ENCODE measurements at regions not wholly inside any gene's neighbourhood (a gene's known extent, or its start where the extent isn't known, plus 50 kb on each side); places are given as distances from the start of the nearest gene placed in this dataset.

DNA sequence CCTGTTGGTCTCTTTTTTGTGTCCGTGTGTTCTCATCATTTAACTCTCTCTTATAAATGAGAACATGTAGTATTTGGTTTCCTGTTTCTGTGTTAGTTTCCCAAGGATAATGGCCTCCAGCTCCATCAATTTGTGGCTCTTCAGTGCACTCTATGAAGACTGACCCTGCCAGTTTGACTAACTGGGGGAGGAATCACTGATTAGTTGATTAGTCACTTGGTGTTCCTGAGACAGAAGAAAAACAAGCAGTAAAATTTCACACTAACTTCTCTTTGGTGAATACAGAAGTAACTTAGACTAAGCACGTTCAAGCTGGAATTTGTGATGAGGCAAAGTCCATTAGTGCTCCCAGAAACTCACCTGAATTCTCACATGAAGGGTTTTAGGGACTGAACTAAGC is 495.8 kb upstream of the RORB start:
- Histone ChIP-seq H3K4me1 (ENCODE audit: insufficient read depth) (peaks cover 22% of the 10 kb centered on the region), H4K20me1 (replicated peaks; ENCODE audit: insufficient read depth) (no peaks in the 10 kb centered on the region), H3K79me2 (replicated peaks; ENCODE audit: insufficient read depth) (no peaks in the 10 kb centered on the region), H3F3A (replicated peaks; ENCODE audit: low read depth) (no peaks in the 10 kb centered on the region), H3K4me2 (no peak overlapping the region), H3K27me3 (ENCODE audit: insufficient read depth) (no peaks in the 10 kb centered on the region), H3K4me3 (no peak overlapping the region), H3K36me3 (ENCODE audit: insufficient read depth) (no peaks in the 10 kb centered on the region), H3K9me2 (ENCODE audit: insufficient read depth) (no peaks in the 10 kb centered on the region), H3K27ac (ENCODE audit: low read depth) (no peak overlapping the region), H2AFZ (no peak overlapping the region)
- DNase-seq (ENCODE audit: low spot score) (no peak), ATAC-seq (no peak)
- peaks cover 3% of the 10 kb centered on the region; the same call in 2 of the 3 replicates for H3K9me3 Mint-ChIP-seq
- H3K4me1 Mint-ChIP-seq = peaks cover 27% of the 10 kb centered on the region
- H3K27me3 Mint-ChIP-seq (ENCODE audit: insufficient read depth, low read depth, poor library complexity) = peaks cover 5% of the 10 kb centered on the region
- no peak overlapping the region for H3K27ac Mint-ChIP-seq
- H3K4me3 Mint-ChIP-seq = no peak overlapping the region
- TF ChIP-seq EZH2phosphoT487 (IDR thresholded peaks at IDR 0.05; ENCODE audit: unreplicated experiment) = no peak
- TF ChIP-seq, protein P1, sequence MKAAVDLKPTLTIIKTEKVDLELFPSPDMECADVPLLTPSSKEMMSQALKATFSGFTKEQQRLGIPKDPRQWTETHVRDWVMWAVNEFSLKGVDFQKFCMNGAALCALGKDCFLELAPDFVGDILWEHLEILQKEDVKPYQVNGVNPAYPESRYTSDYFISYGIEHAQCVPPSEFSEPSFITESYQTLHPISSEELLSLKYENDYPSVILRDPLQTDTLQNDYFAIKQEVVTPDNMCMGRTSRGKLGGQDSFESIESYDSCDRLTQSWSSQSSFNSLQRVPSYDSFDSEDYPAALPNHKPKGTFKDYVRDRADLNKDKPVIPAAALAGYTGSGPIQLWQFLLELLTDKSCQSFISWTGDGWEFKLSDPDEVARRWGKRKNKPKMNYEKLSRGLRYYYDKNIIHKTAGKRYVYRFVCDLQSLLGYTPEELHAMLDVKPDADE (IDR thresholded peaks at IDR 0.05) = no peak
- no peak for TF ChIP-seq ZNF331 (CRISPR knock-in tag; IDR thresholded peaks at IDR 0.05; ENCODE audit: low read depth)
- no peak for TF ChIP-seq STAT1 (IDR thresholded peaks at IDR 0.05; ENCODE audit: unreplicated experiment)
- TF ChIP-seq JUNB (IDR thresholded peaks at IDR 0.05; ENCODE audit: unreplicated experiment) = no peak
- peaks cover 26% of the 10 kb centered on the region for H3K36me3 Mint-ChIP-seq (ENCODE audit: low read depth)

DNA sequence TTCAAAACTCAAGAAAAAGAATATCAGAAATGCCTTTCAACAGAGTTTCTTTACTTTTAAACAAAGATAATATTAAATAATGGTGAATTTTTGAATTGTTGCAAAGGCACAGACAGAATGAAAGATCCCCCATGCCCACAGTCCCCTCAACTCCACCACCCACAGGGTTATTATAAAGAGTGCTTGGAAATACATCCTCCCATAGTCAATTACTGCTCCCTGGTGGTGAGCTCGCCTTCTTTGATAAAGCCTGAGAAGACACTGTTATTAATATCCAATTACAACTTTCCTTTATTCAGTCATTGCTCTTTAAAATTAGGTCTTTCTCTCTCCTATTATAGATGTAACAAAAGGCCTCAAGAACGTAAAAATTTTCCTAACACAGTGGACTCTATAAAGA is 490.2 kb upstream of the RORB start:
- H3K4me3 ChIP-seq = no peak overlapping the region
- Mint-ChIP-seq H3K4me1 (no peaks in the 10 kb centered on the region; the same call in 2 of the 3 replicates), H3K36me3 (ENCODE audit: low read depth) (peaks cover 26% of the 10 kb centered on the region), H3K27ac (no peak overlapping the region), H3K4me3 (no peak overlapping the region), H3K27me3 (ENCODE audit: insufficient read depth, low read depth, poor library complexity) (peaks cover 2% of the 10 kb centered on the region), H3K9me3 (peaks cover 3% of the 10 kb centered on the region; the same call in 2 of the 3 replicates)
- no peaks in the 10 kb centered on the region for H3K9me2 ChIP-seq (ENCODE audit: insufficient read depth)
- no peak overlapping the region for H3K27ac ChIP-seq (ENCODE audit: low read depth)
- TF ChIP-seq CREB1 (CRISPR knock-in tag; IDR thresholded peaks at IDR 0.05; ENCODE audit: low read depth) (no peak), EZH2phosphoT487 (IDR thresholded peaks at IDR 0.05; ENCODE audit: unreplicated experiment) (no peak)
- TF ChIP-seq, protein P2, sequence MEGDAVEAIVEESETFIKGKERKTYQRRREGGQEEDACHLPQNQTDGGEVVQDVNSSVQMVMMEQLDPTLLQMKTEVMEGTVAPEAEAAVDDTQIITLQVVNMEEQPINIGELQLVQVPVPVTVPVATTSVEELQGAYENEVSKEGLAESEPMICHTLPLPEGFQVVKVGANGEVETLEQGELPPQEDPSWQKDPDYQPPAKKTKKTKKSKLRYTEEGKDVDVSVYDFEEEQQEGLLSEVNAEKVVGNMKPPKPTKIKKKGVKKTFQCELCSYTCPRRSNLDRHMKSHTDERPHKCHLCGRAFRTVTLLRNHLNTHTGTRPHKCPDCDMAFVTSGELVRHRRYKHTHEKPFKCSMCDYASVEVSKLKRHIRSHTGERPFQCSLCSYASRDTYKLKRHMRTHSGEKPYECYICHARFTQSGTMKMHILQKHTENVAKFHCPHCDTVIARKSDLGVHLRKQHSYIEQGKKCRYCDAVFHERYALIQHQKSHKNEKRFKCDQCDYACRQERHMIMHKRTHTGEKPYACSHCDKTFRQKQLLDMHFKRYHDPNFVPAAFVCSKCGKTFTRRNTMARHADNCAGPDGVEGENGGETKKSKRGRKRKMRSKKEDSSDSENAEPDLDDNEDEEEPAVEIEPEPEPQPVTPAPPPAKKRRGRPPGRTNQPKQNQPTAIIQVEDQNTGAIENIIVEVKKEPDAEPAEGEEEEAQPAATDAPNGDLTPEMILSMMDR (conservative IDR thresholded peaks at IDR 0.05; ENCODE audit: low read depth in 2 of 2) = peak in 1 of 2 experiments; percentile 35; a peak in 1 of 4 replicates
- H4K20me1 ChIP-seq (replicated peaks; ENCODE audit: insufficient read depth) = no peaks in the 10 kb centered on the region
- H3K36me3 ChIP-seq (ENCODE audit: insufficient read depth) = no peaks in the 10 kb centered on the region
- H3F3A ChIP-seq (replicated peaks; ENCODE audit: low read depth) = no peaks in the 10 kb centered on the region
- H3K79me2 ChIP-seq (replicated peaks; ENCODE audit: insufficient read depth) = no peaks in the 10 kb centered on the region
- H3K4me2 ChIP-seq = no peak overlapping the region
- H3K4me1 ChIP-seq (ENCODE audit: insufficient read depth) = no peaks in the 10 kb centered on the region
- no peak for DNase-seq (ENCODE audit: low spot score)
- H3K27me3 ChIP-seq (ENCODE audit: insufficient read depth) = no peaks in the 10 kb centered on the region
- ATAC-seq = no peak
- H2AFZ ChIP-seq = no peak overlapping the region

DNA sequence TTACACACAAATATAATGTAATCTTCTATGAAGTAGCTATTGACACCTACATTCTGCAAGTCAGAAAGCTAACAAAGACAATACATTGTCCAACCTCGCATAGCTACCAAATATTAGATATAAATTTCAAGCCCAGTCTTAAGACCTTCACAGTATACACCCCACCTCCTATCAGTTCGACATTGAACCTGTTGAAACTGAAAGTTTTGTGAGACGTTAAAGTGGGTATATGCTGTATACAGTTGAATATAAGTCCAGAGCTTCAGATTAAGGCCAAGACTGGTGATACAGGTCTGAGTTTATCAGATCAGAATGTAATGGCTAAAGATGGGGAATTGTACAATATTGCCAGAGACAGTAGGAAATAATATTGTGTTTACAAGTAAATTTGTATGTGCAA is 489.3 kb upstream of the RORB start:
- Histone ChIP-seq H3K27me3 (ENCODE audit: insufficient read depth) (no peaks in the 10 kb centered on the region), H3K4me1 (ENCODE audit: insufficient read depth) (no peaks in the 10 kb centered on the region), H3K36me3 (ENCODE audit: insufficient read depth) (no peaks in the 10 kb centered on the region), H3K79me2 (replicated peaks; ENCODE audit: insufficient read depth) (no peaks in the 10 kb centered on the region), H2AFZ (no peak overlapping the region), H4K20me1 (replicated peaks; ENCODE audit: insufficient read depth) (no peaks in the 10 kb centered on the region), H3K4me3 (no peak overlapping the region), H3K9me2 (ENCODE audit: insufficient read depth) (no peaks in the 10 kb centered on the region), H3K4me2 (no peak overlapping the region), H3K27ac (ENCODE audit: low read depth) (no peak overlapping the region), H3F3A (replicated peaks; ENCODE audit: low read depth) (no peaks in the 10 kb centered on the region)
- peaks cover 26% of the 10 kb centered on the region for H3K36me3 Mint-ChIP-seq (ENCODE audit: low read depth)
- no peak overlapping the region for H3K27ac Mint-ChIP-seq
- H3K27me3 Mint-ChIP-seq (ENCODE audit: insufficient read depth, low read depth, poor library complexity) = peaks cover 2% of the 10 kb centered on the region
- no peak overlapping the region for H3K4me3 Mint-ChIP-seq
- peaks cover 3% of the 10 kb centered on the region; the same call in 2 of the 3 replicates for H3K9me3 Mint-ChIP-seq
- ATAC-seq = no peak
- H3K4me1 Mint-ChIP-seq = no peaks in the 10 kb centered on the region; the same call in 2 of the 3 replicates
- DNase-seq (ENCODE audit: low spot score) = no peak
- TF ChIP-seq JUNB (IDR thresholded peaks at IDR 0.05; ENCODE audit: unreplicated experiment) = no peak
- TF ChIP-seq POLR2AphosphoS5 (IDR thresholded peaks at IDR 0.05; ENCODE audit: low read depth) = no peak
- TF ChIP-seq STAT1 (IDR thresholded peaks at IDR 0.05; ENCODE audit: unreplicated experiment) = no peak
- no peak for TF ChIP-seq EZH2phosphoT487 (IDR thresholded peaks at IDR 0.05; ENCODE audit: unreplicated experiment)
- no peak for TF ChIP-seq NANOG (IDR thresholded peaks at IDR 0.05; ENCODE audit: borderline replicate concordance)
- TF ChIP-seq, protein P2 (conservative IDR thresholded peaks at IDR 0.05; ENCODE audit: low read depth in 2 of 2) = no peak
